HG03575 (cell line): ENCODE measurements at regions not wholly inside any gene's neighbourhood (a gene's known extent, or its start where the extent isn't known, plus 50 kb on each side); places are given as distances from the start of the nearest gene placed in this dataset.

Experiments used
- ATAC-seq: cut with Tn5 transposase; IDR thresholded peaks from one replicate; pipeline ENCODE4 v1.9.1; 2021; ENCODE audit not compliant: unreplicated experiment, insufficient number of reproducible peaks, low FRiP score; ENCODE audit errors: extremely low read depth

GRCh38 chr6:142697001-142697335, 248.0 kb downstream of the HIVEP2 start:
- no peak for ATAC-seq

DNA sequence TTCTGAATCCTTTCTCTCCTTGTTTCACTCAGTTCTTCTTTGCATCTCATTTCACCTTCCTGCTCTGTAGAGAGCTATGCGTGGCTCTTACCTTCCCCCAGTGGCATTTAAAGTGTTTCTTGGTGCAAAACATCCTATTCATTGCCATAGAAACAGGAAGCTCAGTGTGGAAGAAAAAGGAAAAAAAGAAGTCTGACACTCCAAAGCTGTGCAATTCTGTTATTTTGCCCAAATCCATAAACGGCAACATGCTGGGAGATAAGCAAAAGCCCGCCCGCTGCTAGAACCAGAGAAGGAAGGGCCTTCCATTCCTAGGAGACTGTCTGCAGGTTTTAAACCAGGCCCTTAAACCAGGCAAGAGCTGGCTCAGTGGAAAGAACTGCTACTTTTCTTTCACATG, 247.1 kb downstream of the HIVEP2 start:
- ATAC-seq = no peak

DNA sequence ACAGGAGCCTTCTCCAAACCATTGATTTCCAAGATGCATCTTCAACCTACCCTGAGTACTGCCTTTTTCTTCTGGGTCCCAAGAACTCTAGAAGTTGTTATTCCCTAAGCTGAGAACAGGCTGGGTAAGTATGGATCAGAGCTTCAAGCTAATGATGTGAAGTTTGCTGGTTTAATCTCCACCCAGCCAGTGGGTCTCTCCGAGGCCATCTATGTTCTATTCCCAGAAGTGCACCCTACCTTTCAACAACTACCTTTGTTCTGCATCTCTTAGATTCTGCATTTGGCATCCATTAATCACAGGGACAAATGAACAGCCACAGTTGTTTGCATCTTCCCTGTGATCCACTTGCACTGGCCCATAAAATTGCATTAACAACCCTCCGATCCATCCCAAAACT, 246.2 kb downstream of the HIVEP2 start:
- ATAC-seq = no peak

DNA sequence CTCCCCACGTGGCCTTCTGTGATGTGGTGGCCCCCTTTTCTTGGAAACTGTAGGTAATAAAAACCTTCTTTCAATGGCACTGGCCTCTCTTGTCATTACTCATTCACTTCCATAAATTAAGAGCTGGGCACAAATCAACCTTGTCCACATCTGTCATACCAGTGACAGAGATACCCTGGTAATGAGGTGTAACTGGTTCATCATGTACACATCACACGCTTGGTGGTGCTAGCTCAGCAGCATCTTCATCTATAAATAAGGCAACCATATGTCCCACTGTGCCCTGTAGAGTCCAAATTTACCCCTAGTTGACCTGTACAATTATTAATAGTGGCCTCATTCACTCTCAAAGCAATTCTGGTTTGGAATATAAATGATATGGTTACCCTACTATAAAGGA, 245.6 kb downstream of the HIVEP2 start:
- ATAC-seq = no peak

GRCh38 chr6:142700032-142700431, 244.9 kb downstream of the HIVEP2 start:
- ATAC-seq = no peak

- ATAC-seq = no peak
These were observed 244.2 kb downstream of the HIVEP2 start for GRCh38 chr6:142700671-142701312.
